GM12874 (cell line): ENCODE measurements at regions not wholly inside any gene's neighbourhood (a gene's known extent, or its start where the extent isn't known, plus 50 kb on each side); places are given as distances from the start of the nearest gene placed in this dataset.

Experiments
- TF ChIP-seq, protein P1 (sequence below): IDR thresholded peaks from 2 replicates; pipeline ENCODE4 v1.5.1; 2011; ENCODE audit warnings: low read depth, mild to moderate bottlenecking, control low read depth, low read length, moderate library complexity; ENCODE audit not compliant: insufficient read depth

DNA sequence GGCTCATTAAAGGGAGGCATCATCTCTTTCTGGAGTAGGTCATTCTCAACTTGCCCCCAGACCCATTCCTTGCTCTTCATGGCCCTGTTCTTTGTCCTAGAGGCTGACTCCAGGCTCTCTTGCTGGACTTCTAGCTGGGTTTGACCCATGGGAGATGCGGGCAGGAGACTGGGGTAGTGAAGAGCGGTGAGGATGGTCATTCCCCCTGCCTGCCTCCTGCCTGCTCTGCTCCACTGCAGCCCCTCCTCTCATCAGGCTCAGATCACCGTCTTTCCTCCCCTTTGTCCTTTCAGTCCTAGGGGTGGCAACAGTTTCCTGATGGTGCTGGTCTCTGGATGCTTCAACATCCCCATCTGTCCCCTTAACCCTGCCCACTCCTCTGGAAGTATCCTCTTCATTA, 170.9 kb downstream of the ABHD5 start:
- TF ChIP-seq, protein P1, sequence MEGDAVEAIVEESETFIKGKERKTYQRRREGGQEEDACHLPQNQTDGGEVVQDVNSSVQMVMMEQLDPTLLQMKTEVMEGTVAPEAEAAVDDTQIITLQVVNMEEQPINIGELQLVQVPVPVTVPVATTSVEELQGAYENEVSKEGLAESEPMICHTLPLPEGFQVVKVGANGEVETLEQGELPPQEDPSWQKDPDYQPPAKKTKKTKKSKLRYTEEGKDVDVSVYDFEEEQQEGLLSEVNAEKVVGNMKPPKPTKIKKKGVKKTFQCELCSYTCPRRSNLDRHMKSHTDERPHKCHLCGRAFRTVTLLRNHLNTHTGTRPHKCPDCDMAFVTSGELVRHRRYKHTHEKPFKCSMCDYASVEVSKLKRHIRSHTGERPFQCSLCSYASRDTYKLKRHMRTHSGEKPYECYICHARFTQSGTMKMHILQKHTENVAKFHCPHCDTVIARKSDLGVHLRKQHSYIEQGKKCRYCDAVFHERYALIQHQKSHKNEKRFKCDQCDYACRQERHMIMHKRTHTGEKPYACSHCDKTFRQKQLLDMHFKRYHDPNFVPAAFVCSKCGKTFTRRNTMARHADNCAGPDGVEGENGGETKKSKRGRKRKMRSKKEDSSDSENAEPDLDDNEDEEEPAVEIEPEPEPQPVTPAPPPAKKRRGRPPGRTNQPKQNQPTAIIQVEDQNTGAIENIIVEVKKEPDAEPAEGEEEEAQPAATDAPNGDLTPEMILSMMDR: no peak

DNA sequence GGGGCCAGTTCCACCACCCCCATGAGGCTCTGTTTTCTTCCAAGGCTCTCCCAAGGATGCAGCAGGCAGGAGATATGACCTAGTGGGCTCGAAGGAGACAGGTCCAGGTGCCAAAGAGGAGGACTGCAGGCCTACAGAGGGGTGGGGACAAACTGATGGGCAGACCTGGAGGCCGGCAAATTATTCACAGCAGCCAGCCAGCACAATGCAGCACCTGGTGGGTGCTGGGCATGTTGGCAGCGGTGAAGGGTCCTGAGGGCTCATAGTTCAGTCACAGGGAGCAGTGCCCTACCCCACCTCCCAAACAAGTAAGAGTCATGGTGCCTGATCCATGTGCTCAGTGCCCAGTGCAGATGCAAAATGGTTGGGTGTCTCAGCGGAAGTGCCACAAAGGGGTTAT, 171.7 kb downstream of the ABHD5 start:
- TF ChIP-seq, protein P1: no peak

DNA sequence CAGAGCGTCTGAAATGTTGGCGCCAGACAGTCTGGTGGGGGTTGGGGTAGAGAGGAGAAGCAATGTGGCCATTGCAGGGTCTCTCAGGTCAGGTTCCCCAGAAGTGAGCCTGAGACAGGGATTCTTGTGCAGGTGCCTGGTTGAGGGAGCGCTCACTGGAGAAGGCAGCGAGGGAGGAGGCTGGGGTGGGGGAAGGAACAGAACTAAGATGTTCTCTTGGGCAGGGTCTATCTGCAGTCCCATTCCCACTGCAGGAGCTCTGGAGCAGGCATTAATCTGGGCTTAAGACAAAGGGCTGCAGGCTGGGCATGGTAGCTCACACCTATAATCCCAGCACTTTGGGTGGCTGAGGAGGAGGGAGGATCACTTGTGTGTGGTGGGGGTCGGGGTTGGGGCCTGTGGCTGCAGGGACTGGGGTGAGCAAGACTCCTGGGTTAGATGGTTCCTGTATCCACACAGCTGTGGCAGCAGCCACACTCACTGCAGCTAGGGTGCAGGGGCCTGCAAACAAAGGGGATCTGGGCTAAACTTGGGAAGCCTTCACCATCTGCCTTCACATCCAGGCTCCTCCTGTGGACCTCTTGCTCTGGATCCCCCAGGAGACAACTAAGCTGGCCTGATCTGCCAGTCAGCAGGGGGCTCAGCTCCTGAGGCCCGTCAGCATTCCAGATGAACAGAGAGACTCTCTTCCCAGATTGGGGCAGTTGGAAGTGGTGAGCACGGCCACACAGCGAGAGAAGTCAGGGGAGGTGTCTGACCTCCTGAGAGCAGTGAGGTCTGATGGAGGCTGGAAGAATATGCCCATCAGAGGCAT, 172.5 kb downstream of the ABHD5 start:
- TF ChIP-seq, protein P1: no peak

DNA sequence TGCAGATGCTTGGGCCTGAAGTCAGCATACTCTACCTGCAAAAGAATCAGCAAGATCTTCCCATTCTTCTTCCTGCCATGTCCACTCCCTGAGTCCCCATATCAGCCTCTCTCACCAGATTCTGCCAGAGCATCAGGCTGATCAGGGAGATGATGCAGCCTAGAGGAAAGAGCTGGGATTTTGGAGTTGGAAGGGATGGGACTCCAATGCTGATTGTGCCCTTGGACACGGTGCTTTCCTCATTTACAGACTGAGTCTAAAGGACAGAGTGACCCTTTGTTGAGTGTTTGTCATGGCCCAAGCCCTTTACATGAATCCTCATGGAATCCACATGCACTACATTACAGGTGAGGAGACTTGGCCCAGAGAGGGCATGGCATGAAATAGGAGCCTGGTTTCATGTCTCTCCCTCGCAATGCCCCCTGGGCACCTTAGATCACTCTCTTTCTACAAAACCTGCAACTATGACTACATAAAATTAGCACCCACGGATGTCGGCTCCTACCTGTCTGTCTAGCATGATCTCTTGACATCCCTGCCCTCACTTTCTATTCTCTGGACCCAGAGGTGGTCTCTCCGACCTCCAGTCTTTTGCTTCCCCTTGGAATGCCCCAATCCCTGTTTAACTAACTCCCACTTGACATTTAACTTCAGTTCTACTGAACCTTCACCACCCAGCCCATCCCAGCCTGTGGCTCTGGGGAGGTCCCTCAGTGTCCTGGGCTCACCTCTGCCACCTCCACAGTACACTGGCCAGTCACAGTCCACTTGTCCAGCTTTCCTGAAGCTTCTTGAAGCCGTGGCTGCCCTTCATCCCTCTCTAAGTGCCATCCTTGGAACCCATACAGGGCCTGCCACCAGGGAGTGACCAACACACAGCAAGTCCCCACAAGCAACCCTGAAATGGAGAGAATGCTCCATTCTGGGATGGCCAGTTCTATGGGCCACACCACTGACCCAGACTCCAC, 173.5 kb downstream of the ABHD5 start:
- TF ChIP-seq, protein P1: no peak

DNA sequence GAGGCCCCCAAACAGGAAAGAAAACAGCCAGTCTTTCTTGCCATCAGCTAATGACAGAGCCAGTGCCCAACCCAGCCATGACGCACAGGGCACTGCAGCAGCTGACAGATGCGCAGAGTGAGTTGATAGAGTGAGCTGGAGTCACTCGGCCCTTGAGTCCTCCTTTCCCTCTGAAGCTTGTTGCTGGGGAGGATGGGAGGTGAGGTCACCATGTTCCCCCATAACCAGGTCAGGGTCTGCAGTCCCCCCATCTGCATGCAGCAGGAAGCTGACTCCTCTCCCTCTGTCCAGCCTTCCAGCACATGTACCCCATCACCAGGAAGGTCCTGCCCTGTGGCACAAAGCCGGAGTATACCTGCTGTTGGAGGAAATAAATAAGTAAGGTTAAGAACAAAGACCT, 174.6 kb downstream of the ABHD5 start:
- TF ChIP-seq, protein P1: no peak

DNA sequence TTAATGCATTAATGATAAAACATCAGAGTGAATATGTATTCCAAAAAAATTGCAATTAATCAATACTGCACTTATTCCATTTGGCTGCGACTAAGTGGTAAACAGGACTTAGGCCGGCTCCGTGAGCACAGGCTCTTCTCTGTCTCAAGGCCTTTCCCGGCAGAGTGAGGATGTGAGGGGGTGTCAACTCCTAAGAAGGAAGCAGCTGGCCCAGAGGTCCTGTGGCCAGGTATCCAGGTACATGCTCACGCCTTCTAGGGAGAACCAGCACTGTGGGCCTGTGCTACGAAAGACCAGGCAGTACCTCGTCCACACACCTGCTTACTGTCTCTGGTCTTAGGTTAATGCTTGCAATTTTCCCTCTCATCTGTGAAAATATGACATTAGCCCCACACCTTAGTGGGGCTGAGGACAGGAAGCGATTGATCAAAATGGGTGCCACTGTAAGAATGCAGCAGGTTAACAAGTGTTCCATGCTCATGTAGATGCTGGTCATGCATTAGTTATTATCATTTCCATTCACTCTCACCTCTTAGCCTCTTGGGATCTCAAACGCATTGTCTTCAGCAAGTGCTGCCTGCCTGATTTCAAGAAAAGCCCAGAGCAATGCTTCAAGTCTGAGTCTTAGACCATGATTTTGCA, 175.3 kb downstream of the ABHD5 start:
- TF ChIP-seq, protein P1: no peak
